ENCODE measurements at regions not wholly inside any gene's neighbourhood (a gene's known extent, or its start where the extent isn't known, plus 50 kb on each side); places are given as distances from the start of the nearest gene placed in this dataset.

DNA sequence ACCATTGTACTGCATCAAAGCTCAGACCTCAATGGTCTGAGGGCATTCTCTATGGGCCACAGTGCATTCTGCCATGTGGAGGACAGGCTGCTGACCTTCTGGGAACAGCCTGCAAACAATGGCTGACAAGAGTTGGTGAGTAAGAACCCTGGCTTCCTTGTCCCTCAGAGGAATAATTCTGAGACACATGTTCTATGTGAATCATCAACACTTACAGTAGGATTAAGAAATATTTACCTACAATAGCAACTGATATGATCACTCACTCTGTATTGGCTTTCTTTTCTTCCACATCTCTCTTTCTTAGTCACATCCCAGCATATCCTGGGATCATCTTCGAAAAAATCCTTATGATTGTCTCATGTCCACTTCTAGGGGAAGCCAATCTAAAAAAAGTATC, 306.5 kb upstream of the ITGA1 start:
- no peak overlapping the region for H2AFZ ChIP-seq (ENCODE audit: low read depth, low read length)
- no peaks in the 10 kb centered on the region for H3K9me3 ChIP-seq (ENCODE audit: low read length)
- peaks cover 14% of the 10 kb centered on the region for H3K4me1 ChIP-seq (ENCODE audit: insufficient read depth, low read length)
- H3K27me3 ChIP-seq (ENCODE audit: insufficient read depth, low read length): no peaks in the 10 kb centered on the region
- no peak overlapping the region for H3K4me3 ChIP-seq (ENCODE audit: low read length)
- H3K36me3 ChIP-seq (ENCODE audit: insufficient read depth, low read length): no peaks in the 10 kb centered on the region

DNA sequence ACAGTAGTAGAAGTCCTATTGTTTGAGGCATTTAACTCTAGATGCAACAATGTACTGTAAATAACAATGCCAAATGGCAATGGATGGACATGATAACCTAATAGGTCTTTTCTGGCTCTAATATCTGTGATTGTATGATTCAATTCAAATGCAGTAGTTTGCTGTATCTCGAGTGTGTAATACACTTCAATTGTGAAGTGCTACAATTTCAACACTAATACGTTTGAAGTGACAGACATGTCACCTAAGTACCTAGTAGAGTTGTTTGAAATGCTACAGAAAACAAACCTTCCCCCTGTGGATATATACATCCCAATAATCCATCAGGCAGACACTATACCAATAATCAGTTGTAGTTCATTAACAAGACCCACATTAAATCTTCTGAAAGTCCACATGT, 305.9 kb upstream of the ITGA1 start:
- Histone ChIP-seq H3K36me3 (ENCODE audit: insufficient read depth, low read length) (no peaks in the 10 kb centered on the region), H3K4me3 (ENCODE audit: low read length) (no peak overlapping the region), H3K9me3 (ENCODE audit: low read length) (no peaks in the 10 kb centered on the region), H2AFZ (ENCODE audit: low read depth, low read length) (no peak overlapping the region), H3K4me1 (ENCODE audit: insufficient read depth, low read length) (peaks cover 14% of the 10 kb centered on the region), H3K27me3 (ENCODE audit: insufficient read depth, low read length) (no peaks in the 10 kb centered on the region)

DNA sequence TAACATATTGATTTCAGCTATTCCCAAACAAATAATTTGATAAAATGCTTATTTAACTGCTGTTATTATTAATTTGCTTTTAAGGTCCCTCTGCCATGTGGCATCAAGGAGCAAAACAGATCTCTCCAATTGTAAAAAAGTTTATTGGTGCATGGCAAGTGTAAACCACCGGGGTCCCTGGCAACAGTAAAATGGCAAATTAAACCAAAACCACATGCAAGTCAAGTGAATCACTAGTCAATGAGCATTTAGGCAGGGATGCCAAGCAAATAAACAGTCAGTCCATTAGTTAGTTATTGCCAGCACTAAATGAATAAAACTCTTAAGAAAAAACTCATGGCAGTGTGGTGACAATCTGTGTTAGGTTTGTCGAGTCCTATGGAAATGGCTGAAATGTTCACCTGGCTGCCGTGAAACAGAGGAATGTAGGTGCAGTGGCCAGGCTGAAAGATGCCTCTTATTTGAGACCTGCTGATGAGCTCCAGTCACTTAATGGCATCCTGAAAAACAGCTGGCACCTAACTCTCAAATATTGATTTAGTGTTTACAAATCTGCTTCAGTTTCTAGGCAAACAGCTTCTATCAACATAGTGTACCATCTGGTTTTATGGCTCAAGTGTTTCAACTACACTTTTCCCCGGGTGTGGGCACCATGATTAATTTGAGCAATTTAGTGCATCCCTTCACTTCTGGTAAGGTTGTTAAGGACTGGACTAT, 296.5 kb upstream of the ITGA1 start:
- Histone ChIP-seq H3K4me3 (ENCODE audit: low read length) (no peak overlapping the region), H2AFZ (ENCODE audit: low read depth, low read length) (no peak overlapping the region), H3K27me3 (ENCODE audit: insufficient read depth, low read length) (no peaks in the 10 kb centered on the region), H3K36me3 (ENCODE audit: insufficient read depth, low read length) (no peaks in the 10 kb centered on the region), H3K4me1 (ENCODE audit: insufficient read depth, low read length) (no peaks in the 10 kb centered on the region), H3K9me3 (ENCODE audit: low read length) (no peaks in the 10 kb centered on the region)

DNA sequence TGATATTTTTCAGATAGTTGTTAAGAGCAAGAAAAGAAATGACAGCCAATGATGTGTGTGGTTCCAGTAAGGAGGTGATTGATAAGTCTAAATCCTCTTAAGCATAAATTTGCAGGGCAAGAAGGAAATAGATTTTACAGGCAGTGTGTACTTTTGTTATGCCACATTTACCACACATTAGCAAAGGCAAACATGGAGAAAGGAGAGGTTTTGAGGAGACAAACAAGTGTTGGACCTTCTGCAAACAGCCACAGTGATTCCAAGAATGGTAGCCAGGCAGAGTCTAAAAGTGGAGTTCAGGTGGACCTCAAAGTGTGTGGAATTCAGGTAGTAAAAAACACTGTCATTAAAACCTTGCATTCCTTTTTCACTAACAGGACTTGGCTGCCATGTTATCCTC, 295.9 kb upstream of the ITGA1 start:
- Histone ChIP-seq H3K36me3 (ENCODE audit: insufficient read depth, low read length) (no peaks in the 10 kb centered on the region), H3K4me1 (ENCODE audit: insufficient read depth, low read length) (no peaks in the 10 kb centered on the region), H3K4me3 (ENCODE audit: low read length) (no peak overlapping the region), H3K27me3 (ENCODE audit: insufficient read depth, low read length) (no peaks in the 10 kb centered on the region), H2AFZ (ENCODE audit: low read depth, low read length) (peak overlapping the region; percentile 15), H3K9me3 (ENCODE audit: low read length) (no peaks in the 10 kb centered on the region)

DNA sequence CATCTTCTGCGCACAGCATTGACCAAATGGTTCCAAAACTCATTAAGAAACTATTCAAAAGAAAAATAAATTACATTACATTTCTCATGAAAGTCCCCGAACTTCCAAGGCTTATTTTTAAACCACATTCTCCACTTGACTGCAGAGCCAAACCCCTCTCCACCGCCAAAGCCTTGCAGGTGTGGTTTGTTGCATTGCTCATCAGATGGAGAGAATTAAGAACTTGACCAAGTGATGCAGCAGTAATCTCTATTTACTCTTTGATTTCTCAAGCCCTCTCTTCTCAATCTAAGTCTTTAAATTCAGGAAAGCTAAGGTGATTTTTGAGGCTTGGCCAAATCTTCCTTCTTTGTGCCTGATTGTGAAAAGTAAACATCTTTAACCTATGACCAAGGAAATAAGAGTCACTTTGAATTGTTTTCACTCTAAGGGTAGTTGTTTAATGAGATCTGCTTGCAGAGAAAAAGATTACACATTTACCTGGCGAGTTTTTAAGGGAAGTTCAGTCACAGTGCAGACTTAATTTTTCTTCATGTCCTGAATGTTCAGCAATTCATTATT, 290.5 kb upstream of the ITGA1 start:
- no peak overlapping the region for H3K4me3 ChIP-seq (ENCODE audit: low read length)
- no peaks in the 10 kb centered on the region for H3K27me3 ChIP-seq (ENCODE audit: insufficient read depth, low read length)
- H3K36me3 ChIP-seq (ENCODE audit: insufficient read depth, low read length): no peaks in the 10 kb centered on the region
- H3K4me1 ChIP-seq (ENCODE audit: insufficient read depth, low read length): no peaks in the 10 kb centered on the region
- no peak overlapping the region for H2AFZ ChIP-seq (ENCODE audit: low read depth, low read length)
- no peaks in the 10 kb centered on the region for H3K9me3 ChIP-seq (ENCODE audit: low read length)

DNA sequence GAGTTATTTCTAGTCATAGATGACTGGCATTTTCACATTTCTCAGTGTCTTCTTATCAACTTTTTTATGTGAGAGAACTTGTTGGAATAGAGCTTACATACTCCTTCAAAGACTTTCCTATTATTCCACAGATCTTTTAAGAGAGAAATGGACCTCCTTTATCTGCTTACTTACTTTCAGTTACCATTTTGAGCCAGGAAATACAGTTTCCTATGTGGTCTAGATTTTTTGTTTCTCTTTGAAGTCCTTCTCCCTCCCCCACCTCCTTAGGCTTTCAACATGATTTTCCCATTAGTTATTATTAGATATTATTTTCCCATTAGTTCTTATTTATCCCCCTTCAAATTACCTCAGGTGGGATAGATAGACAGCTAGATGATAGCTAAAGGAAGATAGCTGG, 289.1 kb upstream of the ITGA1 start:
- H3K4me1 ChIP-seq (ENCODE audit: insufficient read depth, low read length): peaks cover 3% of the 10 kb centered on the region
- H3K27me3 ChIP-seq (ENCODE audit: insufficient read depth, low read length): no peaks in the 10 kb centered on the region
- H2AFZ ChIP-seq (ENCODE audit: low read depth, low read length): no peak overlapping the region
- no peaks in the 10 kb centered on the region for H3K9me3 ChIP-seq (ENCODE audit: low read length)
- no peaks in the 10 kb centered on the region for H3K36me3 ChIP-seq (ENCODE audit: insufficient read depth, low read length)
- no peak overlapping the region for H3K4me3 ChIP-seq (ENCODE audit: low read length)

DNA sequence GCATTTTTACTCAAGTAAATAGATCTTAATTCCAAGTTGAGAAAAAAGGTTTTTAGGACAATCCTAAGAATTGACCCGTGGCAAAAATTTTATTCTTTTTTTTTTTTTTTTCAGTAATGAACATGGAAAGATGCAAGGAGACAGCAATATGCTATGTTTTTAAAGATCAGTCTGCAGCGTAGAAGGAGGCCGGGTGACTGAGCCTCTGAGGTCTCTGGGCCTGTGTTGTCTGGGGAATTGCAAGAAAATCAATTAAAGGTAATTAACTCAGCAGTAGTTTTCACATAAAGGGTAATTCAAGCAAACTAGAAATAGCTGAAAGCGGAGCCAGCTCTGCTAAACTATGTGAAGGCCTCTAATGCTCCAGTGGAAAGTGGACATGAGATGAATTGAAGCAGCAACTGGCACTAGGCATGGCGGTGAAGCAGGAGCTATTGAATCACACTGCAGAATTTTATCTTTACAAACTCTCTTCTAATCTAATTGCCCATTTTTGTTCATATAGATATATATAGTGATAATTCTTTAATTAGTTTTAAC, 285.2 kb upstream of the ITGA1 start:
- H3K36me3 ChIP-seq (ENCODE audit: insufficient read depth, low read length): no peaks in the 10 kb centered on the region
- H3K9me3 ChIP-seq (ENCODE audit: low read length): no peaks in the 10 kb centered on the region
- no peak overlapping the region for H3K4me3 ChIP-seq (ENCODE audit: low read length)
- peaks cover 3% of the 10 kb centered on the region for H3K4me1 ChIP-seq (ENCODE audit: insufficient read depth, low read length)
- H2AFZ ChIP-seq (ENCODE audit: low read depth, low read length): peak overlapping the region; percentile 14
- H3K27me3 ChIP-seq (ENCODE audit: insufficient read depth, low read length): no peaks in the 10 kb centered on the region

DNA sequence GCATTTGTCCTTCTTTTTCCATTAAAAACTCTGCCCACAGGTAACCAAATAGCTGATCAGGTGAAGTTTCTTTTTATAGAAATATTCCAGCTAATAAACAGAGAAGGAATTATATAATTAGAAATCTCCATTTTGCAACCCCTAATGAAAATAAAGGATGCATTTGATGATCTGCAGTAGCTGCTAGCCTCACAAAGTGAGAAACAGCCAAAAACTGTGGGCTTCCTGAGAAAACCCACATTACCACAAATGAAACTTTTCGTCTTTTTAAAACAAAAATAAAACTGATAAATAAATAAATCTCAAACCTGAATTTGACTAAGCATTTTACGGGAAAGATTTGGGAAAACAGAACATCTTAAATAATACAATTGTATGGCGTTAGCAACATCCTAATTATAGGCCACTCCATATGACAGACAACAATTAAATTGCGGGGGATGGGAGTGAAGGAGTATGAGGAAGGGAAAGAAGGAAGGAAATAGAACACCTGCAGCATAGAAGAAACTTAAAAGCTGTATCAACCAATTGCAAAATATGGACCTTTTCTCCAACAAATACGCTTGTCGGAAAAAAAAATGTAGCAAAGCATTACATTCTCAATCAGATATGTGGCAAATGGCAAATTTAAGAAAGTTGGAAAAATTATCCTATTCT, 283.0 kb upstream of the ITGA1 start:
- no peaks in the 10 kb centered on the region for H3K36me3 ChIP-seq (ENCODE audit: insufficient read depth, low read length)

DNA sequence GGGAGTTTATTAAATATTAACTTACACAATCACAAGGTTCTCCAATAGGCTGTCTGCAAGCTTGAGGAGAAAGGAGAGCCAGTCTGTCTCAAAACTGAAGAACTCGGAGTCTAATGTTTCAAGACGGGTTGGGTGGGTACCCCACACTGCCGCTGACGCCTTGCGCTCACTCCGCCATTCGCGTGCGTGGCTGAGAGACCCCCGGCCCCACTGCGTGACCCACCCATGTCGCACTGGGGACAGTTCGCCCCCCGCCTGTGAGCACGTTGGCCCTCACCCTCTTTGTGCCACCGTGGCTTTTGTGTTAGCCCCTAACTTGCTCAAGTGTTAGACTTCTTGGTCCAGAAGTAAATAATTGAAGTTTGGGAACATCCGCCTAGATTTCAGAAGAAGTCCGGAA, 270.0 kb upstream of the ITGA1 start:
- H2AFZ ChIP-seq (ENCODE audit: low read depth, low read length): no peak overlapping the region
- no peaks in the 10 kb centered on the region for H3K27me3 ChIP-seq (ENCODE audit: insufficient read depth, low read length)
- H3K4me3 ChIP-seq (ENCODE audit: low read length): no peak overlapping the region
- H3K36me3 ChIP-seq (ENCODE audit: insufficient read depth, low read length): no peaks in the 10 kb centered on the region
- H3K4me1 ChIP-seq (ENCODE audit: insufficient read depth, low read length): no peaks in the 10 kb centered on the region
- no peaks in the 10 kb centered on the region for H3K9me3 ChIP-seq (ENCODE audit: low read length)

More for the DNA sequence above, 283.0 kb upstream of the ITGA1 start:
- H2AFZ ChIP-seq (ENCODE audit: low read depth, low read length): no peak overlapping the region
- H3K27me3 ChIP-seq (ENCODE audit: insufficient read depth, low read length): no peaks in the 10 kb centered on the region
- peaks cover 3% of the 10 kb centered on the region for H3K4me1 ChIP-seq (ENCODE audit: insufficient read depth, low read length)
- H3K9me3 ChIP-seq (ENCODE audit: low read length): no peaks in the 10 kb centered on the region
- no peak overlapping the region for H3K4me3 ChIP-seq (ENCODE audit: low read length)

DNA sequence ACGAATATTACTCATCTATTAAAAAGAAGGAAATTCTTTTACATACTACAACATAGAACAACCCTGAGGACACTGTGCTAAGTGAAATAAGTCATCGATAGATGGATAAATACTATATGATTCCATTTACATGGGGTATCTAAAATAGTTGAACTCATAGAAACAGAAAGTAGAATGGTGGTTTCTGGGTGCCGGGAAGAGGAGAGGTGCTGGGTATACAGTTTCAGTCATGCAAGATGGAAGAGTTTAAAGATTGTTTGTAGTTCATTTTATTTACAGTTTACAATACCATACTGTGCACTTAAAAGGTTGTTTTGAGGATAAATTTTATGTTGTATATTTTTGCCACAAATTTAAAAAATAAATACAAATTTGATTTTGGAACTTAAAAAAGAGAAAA, 267.5 kb upstream of the ITGA1 start:
- Histone ChIP-seq H3K9me3 (ENCODE audit: low read length) (no peaks in the 10 kb centered on the region), H3K4me1 (ENCODE audit: insufficient read depth, low read length) (no peaks in the 10 kb centered on the region), H3K36me3 (ENCODE audit: insufficient read depth, low read length) (no peaks in the 10 kb centered on the region), H3K27me3 (ENCODE audit: insufficient read depth, low read length) (no peaks in the 10 kb centered on the region), H2AFZ (ENCODE audit: low read depth, low read length) (no peak overlapping the region), H3K4me3 (ENCODE audit: low read length) (no peak overlapping the region)

DNA sequence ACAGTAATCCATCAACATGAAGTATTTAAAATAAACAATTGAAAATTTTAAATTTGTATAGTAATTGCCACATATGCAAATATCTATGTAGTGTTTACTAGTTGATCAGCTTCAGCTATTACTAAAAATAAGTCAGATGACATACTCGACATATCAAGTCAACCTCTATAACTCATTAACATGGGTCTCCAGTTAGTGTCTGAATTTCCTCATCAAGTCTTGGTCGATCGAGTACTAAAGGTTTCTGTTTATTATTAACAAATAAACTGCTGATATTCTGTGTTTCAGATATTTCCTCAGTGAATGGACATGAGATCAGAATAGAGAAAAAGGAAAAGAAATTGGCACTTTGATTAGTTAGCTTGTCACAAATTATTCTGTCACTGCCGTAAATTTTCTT, 266.5 kb upstream of the ITGA1 start:
- no peaks in the 10 kb centered on the region for H3K36me3 ChIP-seq (ENCODE audit: insufficient read depth, low read length)
- H3K9me3 ChIP-seq (ENCODE audit: low read length): no peaks in the 10 kb centered on the region
- no peak overlapping the region for H3K4me3 ChIP-seq (ENCODE audit: low read length)
- H2AFZ ChIP-seq (ENCODE audit: low read depth, low read length): no peak overlapping the region
- H3K4me1 ChIP-seq (ENCODE audit: insufficient read depth, low read length): no peaks in the 10 kb centered on the region
- H3K27me3 ChIP-seq (ENCODE audit: insufficient read depth, low read length): no peaks in the 10 kb centered on the region

DNA sequence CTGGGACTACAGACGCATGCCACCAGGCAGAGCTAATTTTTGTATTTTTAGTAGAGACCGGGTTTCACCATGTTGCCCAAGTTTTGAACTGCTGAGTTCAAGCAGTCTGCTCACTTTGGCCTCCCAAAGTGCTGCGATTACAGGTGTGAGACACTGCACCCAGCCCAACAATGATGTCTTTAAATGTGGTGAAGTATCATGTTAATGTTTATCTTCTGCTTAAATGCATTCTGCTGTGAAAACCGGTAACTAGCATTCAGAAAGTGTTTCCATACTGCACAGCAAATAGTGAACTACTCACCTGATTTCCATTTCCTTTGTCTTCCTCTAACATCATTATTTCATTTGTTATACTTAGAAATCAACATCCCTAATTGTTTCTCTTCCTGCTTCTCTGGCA, 264.0 kb upstream of the ITGA1 start:
- no peak overlapping the region for H2AFZ ChIP-seq (ENCODE audit: low read depth, low read length)
- no peaks in the 10 kb centered on the region for H3K9me3 ChIP-seq (ENCODE audit: low read length)
- no peaks in the 10 kb centered on the region for H3K4me1 ChIP-seq (ENCODE audit: insufficient read depth, low read length)
- no peaks in the 10 kb centered on the region for H3K36me3 ChIP-seq (ENCODE audit: insufficient read depth, low read length)
- H3K4me3 ChIP-seq (ENCODE audit: low read length): no peak overlapping the region
- H3K27me3 ChIP-seq (ENCODE audit: insufficient read depth, low read length): no peaks in the 10 kb centered on the region

DNA sequence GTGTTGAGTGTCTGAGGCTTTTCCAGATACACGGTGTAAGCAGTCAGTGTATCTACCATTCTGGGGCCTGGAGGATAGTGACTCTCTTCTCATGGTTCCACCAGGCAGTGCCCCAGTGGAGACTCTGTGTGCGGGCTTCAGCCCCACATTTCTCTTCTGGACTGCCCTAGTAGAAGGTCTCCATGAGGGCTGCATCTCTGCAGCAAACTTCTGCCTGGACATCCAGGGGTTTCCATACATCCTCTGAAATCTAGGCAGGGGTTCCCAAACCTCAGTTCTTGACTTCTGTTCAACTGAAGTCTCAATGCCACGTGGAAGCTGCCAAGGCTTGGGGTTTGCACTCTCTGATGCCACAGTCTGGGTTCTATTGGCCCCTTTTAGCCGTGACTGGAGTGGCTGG, 256.6 kb upstream of the ITGA1 start:
- Histone ChIP-seq H3K4me1 (ENCODE audit: insufficient read depth, low read length) (no peaks in the 10 kb centered on the region), H3K9me3 (ENCODE audit: low read length) (peaks cover 4% of the 10 kb centered on the region)

More for the DNA sequence above, 256.6 kb upstream of the ITGA1 start:
- H3K4me3 ChIP-seq (ENCODE audit: low read length): no peak overlapping the region
- H2AFZ ChIP-seq (ENCODE audit: low read depth, low read length): no peak overlapping the region
- H3K36me3 ChIP-seq (ENCODE audit: insufficient read depth, low read length): no peaks in the 10 kb centered on the region
- H3K27me3 ChIP-seq (ENCODE audit: insufficient read depth, low read length): no peaks in the 10 kb centered on the region

Measured in neuron (in vitro differentiated cells).